ENCODE measurements at regions not wholly inside any gene's neighbourhood (a gene's known extent, or its start where the extent isn't known, plus 50 kb on each side); places are given as distances from the start of the nearest gene placed in this dataset.

- no peak overlapping the region for H3K4me3 Mint-ChIP-seq
- peaks cover 10% of the 10 kb centered on the region; the same call in 2 of the 3 replicates for H3K4me1 Mint-ChIP-seq
- peak; percentile 23 for DNase-seq (ENCODE audit: low spot score)
Observed at GRCh38 chr13:75195495-75196146, 286.3 kb downstream of the TBC1D4 start.

More at GRCh38 chr13:75195495-75196146, 286.3 kb downstream of the TBC1D4 start:
- no peaks in the 10 kb centered on the region for H3K79me2 ChIP-seq (replicated peaks; ENCODE audit: insufficient read depth)
- no peaks in the 10 kb centered on the region for H3K4me1 ChIP-seq (ENCODE audit: insufficient read depth)
- no peak overlapping the region for H3K27ac ChIP-seq (ENCODE audit: low read depth)
- H3K36me3 ChIP-seq (ENCODE audit: insufficient read depth) = no peaks in the 10 kb centered on the region
- no peak overlapping the region for H3K4me3 ChIP-seq
- H4K20me1 ChIP-seq (replicated peaks; ENCODE audit: insufficient read depth) = no peaks in the 10 kb centered on the region
- H3K4me2 ChIP-seq = no peak overlapping the region
- TF ChIP-seq REST (IDR thresholded peaks at IDR 0.05; ENCODE audit: unreplicated experiment) (no peak), STAT1 (IDR thresholded peaks at IDR 0.05; ENCODE audit: unreplicated experiment) (no peak), ETS1 (IDR thresholded peaks at IDR 0.05) (no peak), ZNF114 (CRISPR knock-in tag; IDR thresholded peaks at IDR 0.05) (no peak), ZNF462 (CRISPR knock-in tag; IDR thresholded peaks at IDR 0.05) (no peak), EZH2phosphoT487 (IDR thresholded peaks at IDR 0.05; ENCODE audit: unreplicated experiment) (no peak), ZNF331 (CRISPR knock-in tag; IDR thresholded peaks at IDR 0.05; ENCODE audit: low read depth) (no peak), JUNB (IDR thresholded peaks at IDR 0.05; ENCODE audit: unreplicated experiment) (no peak), EZH2 (IDR thresholded peaks at IDR 0.05; ENCODE audit: low read depth, unreplicated experiment) (no peak), CREB1 (CRISPR knock-in tag; IDR thresholded peaks at IDR 0.05; ENCODE audit: low read depth) (no peak), NANOG (IDR thresholded peaks at IDR 0.05; ENCODE audit: borderline replicate concordance) (no peak), CTCF (conservative IDR thresholded peaks at IDR 0.05; ENCODE audit: low read depth in 2 of 2) (no peak), POLR2AphosphoS5 (IDR thresholded peaks at IDR 0.05; ENCODE audit: low read depth) (no peak)
- Mint-ChIP-seq H3K36me3 (ENCODE audit: low read depth) (no peaks in the 10 kb centered on the region), H3K9me3 (no peaks in the 10 kb centered on the region), H3K27me3 (ENCODE audit: insufficient read depth, low read depth, poor library complexity) (no peaks in the 10 kb centered on the region), H3K27ac (no peak overlapping the region)
- H3K27me3 ChIP-seq (ENCODE audit: insufficient read depth) = no peaks in the 10 kb centered on the region
- no peaks in the 10 kb centered on the region for H3F3A ChIP-seq (replicated peaks; ENCODE audit: low read depth)
- H3K9me2 ChIP-seq (ENCODE audit: insufficient read depth) = 0 out of 2 replicates have a peak, but pooled peaks cover under 1% of the 10 kb centered on the region
- H2AFZ ChIP-seq = no peak overlapping the region
- peak; percentile 76 for ATAC-seq
